ENCODE measurements at regions not wholly inside any gene's neighbourhood (a gene's known extent, or its start where the extent isn't known, plus 50 kb on each side); places are given as distances from the start of the nearest gene placed in this dataset.

GRCh38 chr1:5708346-5709245, 283.6 kb downstream of the NPHP4 start:
- DNase-seq: no peak
- no peaks in the 10 kb centered on the region for H3K9me3 ChIP-seq (replicated peaks)
- H3K27ac ChIP-seq: no peak overlapping the region
- no peak overlapping the region for H3K4me3 ChIP-seq
- no peaks in the 10 kb centered on the region for H3K4me1 ChIP-seq
- no peaks in the 10 kb centered on the region for H3K36me3 ChIP-seq
- peaks cover 16% of the 10 kb centered on the region; the same call in 1 of the 2 replicates for H3K27me3 ChIP-seq

DNA sequence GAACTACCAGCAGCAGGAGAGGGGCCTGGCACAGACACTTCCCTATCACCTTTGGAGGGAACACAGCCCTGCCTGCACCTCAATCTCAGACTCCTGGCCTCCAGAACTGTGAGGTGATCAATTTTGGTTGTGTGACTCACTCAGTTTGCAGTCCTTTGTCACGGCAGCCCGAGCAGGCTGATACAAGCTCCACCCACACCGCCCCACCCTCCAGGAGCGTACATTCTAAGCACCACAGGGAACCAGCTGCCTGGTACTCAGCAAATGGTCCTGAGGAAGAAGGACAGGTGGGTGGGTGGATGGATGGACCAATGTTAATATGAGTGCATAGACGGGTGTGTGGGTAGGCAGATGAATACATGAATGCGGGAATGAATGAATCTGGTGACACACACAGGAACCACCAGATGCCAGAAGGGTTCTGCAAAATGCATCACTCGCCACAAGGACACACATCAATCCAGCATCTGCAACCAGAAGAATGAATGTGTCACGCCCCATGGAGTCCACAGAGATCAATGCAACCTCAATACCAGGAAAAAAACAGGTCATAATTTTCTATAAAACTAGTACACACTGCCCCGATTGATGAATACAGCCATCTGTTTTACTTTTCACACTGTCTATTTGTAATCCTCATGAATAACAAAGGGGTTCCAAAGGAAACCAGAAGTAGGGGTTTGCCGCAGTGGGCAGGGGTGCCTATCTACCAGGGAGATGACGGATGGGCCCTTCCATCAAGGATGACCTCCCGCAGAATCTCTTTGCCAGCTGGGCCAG, 284.5 kb downstream of the NPHP4 start:
- Histone ChIP-seq H3K4me1 (no peaks in the 10 kb centered on the region), H3K27ac (no peak overlapping the region), H3K36me3 (no peaks in the 10 kb centered on the region), H3K4me3 (no peak overlapping the region), H3K9me3 (replicated peaks) (no peaks in the 10 kb centered on the region), H3K27me3 (peaks cover 19% of the 10 kb centered on the region; the same call in 1 of the 2 replicates)
- no peak for DNase-seq

GRCh38 chr1:5706239-5706638, 286.0 kb downstream of the NPHP4 start:
- no peaks in the 10 kb centered on the region for H3K36me3 ChIP-seq
- H3K4me3 ChIP-seq: no peak overlapping the region
- peaks cover 23% of the 10 kb centered on the region for H3K27me3 ChIP-seq
- no peaks in the 10 kb centered on the region for H3K4me1 ChIP-seq
- no peaks in the 10 kb centered on the region for H3K9me3 ChIP-seq (replicated peaks)
- H3K27ac ChIP-seq: no peak overlapping the region
- DNase-seq: no peak

DNA sequence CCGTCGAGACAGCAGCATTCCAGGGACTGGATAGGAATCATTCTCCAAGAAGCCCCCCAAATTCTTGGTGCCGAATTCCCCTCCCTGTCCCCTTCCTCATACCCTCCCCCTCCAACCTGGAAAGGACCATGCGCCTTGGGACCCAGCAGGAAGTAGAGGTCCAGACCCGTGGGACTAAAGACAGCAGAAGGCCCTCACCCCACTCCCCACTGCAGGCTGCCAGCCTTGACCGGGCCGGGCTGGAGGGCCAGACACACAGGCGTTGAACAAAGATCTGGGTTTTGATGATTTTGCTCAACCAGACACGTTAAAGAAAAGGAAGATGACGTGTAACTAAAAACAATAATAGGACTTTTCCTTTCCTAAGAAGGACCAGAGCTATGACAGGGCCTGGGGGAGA, 286.5 kb downstream of the NPHP4 start:
- Histone ChIP-seq H3K36me3 (no peaks in the 10 kb centered on the region), H3K4me3 (no peak overlapping the region), H3K9me3 (replicated peaks) (no peaks in the 10 kb centered on the region), H3K27ac (no peak overlapping the region), H3K4me1 (no peaks in the 10 kb centered on the region), H3K27me3 (peaks cover 23% of the 10 kb centered on the region)
- DNase-seq: no peak

GRCh38 chr1:5704561-5705514, 287.4 kb downstream of the NPHP4 start:
- H3K9me3 ChIP-seq (replicated peaks): no peaks in the 10 kb centered on the region
- H3K27me3 ChIP-seq: peaks cover 23% of the 10 kb centered on the region
- H3K27ac ChIP-seq: no peak overlapping the region
- no peaks in the 10 kb centered on the region for H3K4me1 ChIP-seq
- H3K36me3 ChIP-seq: no peaks in the 10 kb centered on the region
- DNase-seq: no peak
- H3K4me3 ChIP-seq: no peak overlapping the region

DNA sequence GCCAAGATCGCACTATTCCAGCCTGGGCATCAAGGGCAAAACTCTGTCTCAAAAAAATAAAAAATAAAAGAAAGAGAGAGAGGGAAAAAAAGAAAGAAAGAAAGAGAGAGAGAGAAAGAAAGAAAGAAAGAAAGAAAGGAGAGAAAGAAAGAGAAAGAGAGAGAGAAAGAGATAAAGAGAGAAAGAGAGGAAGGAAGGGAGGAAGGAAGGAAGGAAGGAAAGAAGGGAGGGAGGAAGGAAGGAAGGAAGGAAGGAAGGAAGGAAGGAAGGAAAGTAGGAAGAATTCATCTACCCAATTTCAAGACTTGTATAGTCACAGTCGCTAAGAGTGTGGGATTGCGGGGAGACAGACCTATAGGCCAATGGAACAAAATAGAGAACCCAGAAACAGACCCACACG, 290.6 kb downstream of the NPHP4 start:
- H3K4me1 ChIP-seq: no peaks in the 10 kb centered on the region
- peaks cover 25% of the 10 kb centered on the region for H3K27me3 ChIP-seq
- H3K4me3 ChIP-seq: no peak overlapping the region
- no peaks in the 10 kb centered on the region for H3K9me3 ChIP-seq (replicated peaks)
- H3K36me3 ChIP-seq: no peaks in the 10 kb centered on the region
- DNase-seq: no peak
- no peak overlapping the region for H3K27ac ChIP-seq

DNA sequence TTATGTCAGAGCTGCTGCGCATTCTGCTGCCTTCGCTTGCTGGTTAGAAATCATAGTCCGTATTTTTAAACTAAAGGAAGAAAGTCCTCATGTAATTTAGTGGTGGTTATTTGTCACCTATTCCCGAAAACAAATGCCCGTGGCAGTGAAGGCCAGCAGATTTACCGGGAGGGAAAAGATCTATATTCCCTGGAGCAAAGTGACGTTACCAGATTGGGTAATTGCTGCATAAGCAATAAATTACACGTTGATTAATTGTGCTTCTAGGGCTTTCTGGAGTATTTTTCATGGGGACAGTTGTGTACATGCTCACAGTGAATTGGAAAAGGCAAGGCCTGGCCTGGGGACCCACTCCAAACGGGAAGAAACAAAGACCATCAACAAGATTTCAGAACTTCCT, 298.7 kb downstream of the NPHP4 start:
- Histone ChIP-seq H3K4me3 (no peak overlapping the region), H3K27me3 (peaks cover 59% of the 10 kb centered on the region), H3K9me3 (replicated peaks) (0 out of 2 replicates have a peak, but pooled peaks cover 3% of the 10 kb centered on the region), H3K36me3 (no peaks in the 10 kb centered on the region), H3K27ac (no peak overlapping the region), H3K4me1 (no peaks in the 10 kb centered on the region)
- no peak for DNase-seq

DNA sequence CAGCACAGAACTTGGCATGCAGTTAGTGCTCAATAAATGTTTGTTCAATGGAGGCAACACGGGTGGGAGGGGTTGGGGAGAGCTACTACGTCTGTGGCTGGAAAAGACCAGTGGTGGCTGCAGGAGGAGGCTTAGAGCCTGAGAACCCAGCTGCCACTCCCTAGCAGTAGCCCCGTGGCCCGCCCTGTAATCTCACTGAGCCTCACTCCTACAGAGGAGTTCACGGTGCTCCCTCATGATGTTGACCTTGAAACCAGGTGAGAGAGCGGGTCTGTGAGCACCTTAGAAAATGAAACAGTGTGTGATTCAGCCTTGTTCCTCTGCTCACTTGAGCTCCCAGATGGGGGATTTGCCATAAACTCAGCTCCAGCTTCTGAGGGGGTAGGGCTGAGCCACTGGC, 299.6 kb downstream of the NPHP4 start:
- Histone ChIP-seq H3K27ac (no peak overlapping the region), H3K9me3 (replicated peaks) (0 out of 2 replicates have a peak, but pooled peaks cover 3% of the 10 kb centered on the region), H3K4me1 (no peaks in the 10 kb centered on the region), H3K36me3 (no peaks in the 10 kb centered on the region), H3K4me3 (no peak overlapping the region), H3K27me3 (peaks cover 59% of the 10 kb centered on the region)
- no peak for DNase-seq

GRCh38 chr1:5691795-5692509, 300.3 kb downstream of the NPHP4 start:
- no peak overlapping the region for H3K27ac ChIP-seq
- H3K4me1 ChIP-seq: no peaks in the 10 kb centered on the region
- H3K4me3 ChIP-seq: no peak overlapping the region
- peaks cover 57% of the 10 kb centered on the region for H3K27me3 ChIP-seq
- H3K36me3 ChIP-seq: no peaks in the 10 kb centered on the region
- 0 out of 2 replicates have a peak, but pooled peaks cover 3% of the 10 kb centered on the region for H3K9me3 ChIP-seq (replicated peaks)
- DNase-seq: no peak

DNA sequence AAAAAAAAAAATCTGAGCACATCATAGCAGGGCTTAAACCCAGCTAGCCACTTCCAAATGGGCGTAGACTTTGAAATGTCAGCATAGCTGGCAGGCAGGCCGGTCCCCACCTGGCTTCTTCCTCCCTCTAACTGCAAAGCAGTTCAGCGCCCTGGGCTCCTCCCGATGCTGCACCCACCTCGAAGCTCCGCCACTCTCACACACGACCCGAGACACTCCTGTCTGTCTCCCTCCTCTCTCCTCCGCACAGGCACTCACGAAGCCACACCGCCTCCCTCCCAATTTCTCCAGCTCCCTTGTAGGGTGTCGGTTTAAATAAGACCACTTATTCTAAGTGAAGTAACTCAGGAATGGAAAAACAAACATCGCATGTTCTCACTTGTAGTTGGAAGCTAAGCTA, 301.3 kb downstream of the NPHP4 start:
- Histone ChIP-seq H3K4me3 (no peak overlapping the region), H3K4me1 (no peaks in the 10 kb centered on the region), H3K9me3 (replicated peaks) (0 out of 2 replicates have a peak, but pooled peaks cover 3% of the 10 kb centered on the region), H3K27ac (no peak overlapping the region), H3K36me3 (no peaks in the 10 kb centered on the region), H3K27me3 (peaks cover 53% of the 10 kb centered on the region)
- DNase-seq: no peak

GRCh38 chr1:5690291-5690690, 301.9 kb downstream of the NPHP4 start:
- no peak overlapping the region for H3K4me3 ChIP-seq
- no peak overlapping the region for H3K27ac ChIP-seq
- 0 out of 2 replicates have a peak, but pooled peaks cover under 1% of the 10 kb centered on the region for H3K9me3 ChIP-seq (replicated peaks)
- H3K36me3 ChIP-seq: no peaks in the 10 kb centered on the region
- H3K4me1 ChIP-seq: no peaks in the 10 kb centered on the region
- peaks cover 54% of the 10 kb centered on the region for H3K27me3 ChIP-seq
- no peak for DNase-seq

GRCh38 chr1:5688081-5689077, 303.8 kb downstream of the NPHP4 start:
- H3K4me3 ChIP-seq: no peak overlapping the region
- DNase-seq: no peak
- no peak overlapping the region for H3K27ac ChIP-seq
- peaks cover 54% of the 10 kb centered on the region for H3K27me3 ChIP-seq
- H3K36me3 ChIP-seq: no peaks in the 10 kb centered on the region
- H3K9me3 ChIP-seq (replicated peaks): no peaks in the 10 kb centered on the region
- H3K4me1 ChIP-seq: no peaks in the 10 kb centered on the region
